H4 (cell line): ENCODE measurements at regions not wholly inside any gene's neighbourhood (a gene's known extent, or its start where the extent isn't known, plus 50 kb on each side); places are given as distances from the start of the nearest gene placed in this dataset.
"Not testable (repeated sequence)": the region's sequence is repeated elsewhere in the genome, so short reads cannot be mapped to it uniquely, and the experiment has no call there.

Experiments used
- DNase-seq: peaks from one replicate; pipeline ENCODE4 v3.0.0-alpha.2; 2015; ENCODE audit warnings: low spot score

- no peak for DNase-seq
Observed at GRCh38 chr12:34190054-34190453, 167.8 kb downstream of the ALG10 start.

GRCh38 chr12:34198924-34199323, 176.6 kb downstream of the ALG10 start:
- no peak for DNase-seq

- no peak for DNase-seq
Observed at GRCh38 chr12:34203866-34204620, 181.7 kb downstream of the ALG10 start.

DNA sequence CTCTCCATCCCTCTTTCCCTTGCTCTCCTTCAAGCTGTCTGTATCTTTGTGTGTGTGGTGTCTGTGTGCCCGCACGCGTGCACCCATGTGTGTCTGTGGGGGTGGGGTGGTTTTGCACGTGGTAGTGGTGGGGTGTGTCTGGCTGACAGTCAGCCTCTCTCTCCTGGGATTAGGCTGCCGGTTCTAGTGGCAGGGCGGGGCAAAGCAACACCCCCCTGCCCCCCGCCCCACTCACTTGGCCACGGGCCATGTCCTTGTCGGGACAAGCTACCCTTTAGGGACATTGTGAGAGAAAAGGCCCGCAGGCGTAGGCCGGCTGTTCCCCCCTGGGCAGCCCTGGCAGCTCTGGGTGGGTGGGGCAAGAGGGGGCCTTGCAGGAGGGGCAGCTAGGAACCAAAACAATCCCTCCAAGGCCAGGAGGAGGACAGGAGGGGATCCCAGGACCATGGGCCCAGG, 182.6 kb downstream of the ALG10 start:
- DNase-seq = no peak

DNA sequence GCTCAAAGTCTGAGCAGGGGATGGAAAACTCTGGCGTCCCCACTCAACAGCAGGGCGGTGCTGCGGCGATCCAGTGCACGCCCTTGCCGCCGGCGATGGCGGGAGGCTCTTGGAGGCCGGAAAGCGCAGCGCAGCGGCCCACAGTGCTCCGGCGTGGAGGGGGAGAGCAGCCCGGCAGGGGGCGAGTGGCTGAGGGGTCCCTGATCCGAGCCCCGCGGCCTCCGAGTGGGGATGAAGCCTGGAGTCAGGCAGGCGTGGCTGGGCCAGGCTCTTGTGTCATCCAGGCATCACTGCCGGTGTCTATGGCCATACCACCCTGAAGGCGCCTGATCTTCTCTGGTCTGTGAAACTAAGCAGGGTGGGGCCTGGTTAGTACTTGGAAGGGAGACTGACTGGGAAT, 183.1 kb downstream of the ALG10 start:
- DNase-seq = no peak

GRCh38 chr12:34206061-34206785, 183.9 kb downstream of the ALG10 start:
- DNase-seq = no peak

- DNase-seq = no peak
Observed at GRCh38 chr12:34207858-34208257, 185.6 kb downstream of the ALG10 start.

DNA sequence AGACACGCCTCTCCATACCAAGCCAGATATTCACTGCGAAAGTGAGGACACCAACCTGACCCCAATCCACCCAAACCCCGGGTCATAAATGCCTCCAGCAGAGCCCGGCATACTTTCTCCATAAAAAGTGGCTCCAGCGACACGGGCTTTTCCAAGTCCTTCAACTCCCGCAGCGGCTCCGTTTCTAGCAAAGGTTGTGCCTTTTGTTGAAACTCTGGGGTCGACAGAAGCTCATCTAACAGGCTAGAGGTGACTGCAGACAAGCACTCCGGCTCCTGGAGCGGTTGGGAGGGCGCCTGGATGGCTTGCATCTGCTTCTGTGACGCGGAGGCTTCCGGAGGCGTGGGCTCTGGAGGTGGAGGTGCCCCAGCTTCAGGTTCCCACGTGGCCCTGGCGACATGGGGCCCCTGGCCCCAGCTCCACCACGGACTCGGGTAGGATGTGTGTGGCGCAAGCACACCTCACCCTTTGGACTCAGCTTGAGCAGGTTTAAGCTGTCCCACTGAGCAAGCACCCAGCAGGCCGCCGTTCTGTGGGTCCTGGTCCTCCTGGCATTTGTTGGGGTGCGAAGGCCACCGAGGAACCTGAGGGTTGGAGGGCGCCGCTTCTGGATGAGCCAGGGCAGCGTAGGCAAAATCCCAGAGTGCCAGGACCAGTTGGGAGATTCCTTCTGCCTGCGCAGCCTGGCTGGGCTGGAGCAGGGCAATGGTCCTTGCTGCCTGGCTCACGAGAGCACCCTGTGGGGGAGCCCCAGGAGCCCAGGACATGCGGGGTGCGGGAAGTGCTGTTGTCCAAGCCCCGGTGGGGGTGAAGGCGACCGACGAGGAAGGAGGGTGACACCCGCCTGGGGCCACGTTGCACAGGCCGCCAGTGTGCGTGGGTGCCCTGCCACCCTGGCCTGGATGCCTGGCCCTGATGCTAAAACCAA, 186.3 kb downstream of the ALG10 start:
- no peak for DNase-seq

GRCh38 chr12:34209259-34209835, 187.1 kb downstream of the ALG10 start:
- no peak for DNase-seq

- DNase-seq = no peak
Observed at GRCh38 chr12:34210183-34210582, 187.9 kb downstream of the ALG10 start.

GRCh38 chr12:34210689-34211530, 188.6 kb downstream of the ALG10 start:
- DNase-seq = no peak

DNA sequence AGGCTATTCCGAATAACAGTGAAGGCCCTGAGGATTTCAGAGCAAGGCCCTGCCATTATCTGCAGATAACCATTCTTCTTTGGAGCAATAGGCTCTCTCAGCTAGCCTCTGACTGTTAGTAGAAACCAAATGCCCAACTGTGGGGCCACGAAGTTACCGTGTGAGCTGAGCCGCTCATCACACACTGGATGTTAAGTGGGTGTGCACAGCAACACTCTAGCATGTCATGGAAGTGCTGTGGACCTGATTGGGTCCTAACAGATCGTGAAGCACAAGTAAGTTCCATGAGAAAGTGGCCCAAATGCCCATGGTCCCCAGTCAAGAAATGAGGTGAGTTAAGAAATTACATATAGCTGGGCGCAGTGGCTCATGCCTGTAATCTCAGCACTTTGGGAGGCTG, 190.4 kb downstream of the ALG10 start:
- no peak for DNase-seq

DNA sequence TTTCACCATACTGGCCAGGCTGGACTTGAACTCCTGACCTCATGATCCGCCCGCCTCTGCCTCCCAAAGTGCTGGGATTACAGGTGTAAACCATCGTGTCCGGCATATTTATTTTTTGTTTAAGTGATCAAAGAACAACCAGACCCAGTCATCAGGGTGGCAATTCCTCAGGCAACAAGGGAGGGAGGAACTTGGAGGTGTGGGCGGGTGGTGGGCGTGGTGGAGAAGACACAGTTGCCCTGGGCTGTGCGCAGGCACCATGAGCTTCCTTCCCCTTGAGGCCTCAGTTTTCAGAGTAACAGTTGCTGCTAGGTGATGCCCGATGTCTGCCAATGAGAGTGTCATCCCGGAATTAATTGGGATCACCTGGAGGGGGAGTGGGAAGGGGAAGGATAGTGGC, 191.7 kb downstream of the ALG10 start:
- no peak for DNase-seq

DNA sequence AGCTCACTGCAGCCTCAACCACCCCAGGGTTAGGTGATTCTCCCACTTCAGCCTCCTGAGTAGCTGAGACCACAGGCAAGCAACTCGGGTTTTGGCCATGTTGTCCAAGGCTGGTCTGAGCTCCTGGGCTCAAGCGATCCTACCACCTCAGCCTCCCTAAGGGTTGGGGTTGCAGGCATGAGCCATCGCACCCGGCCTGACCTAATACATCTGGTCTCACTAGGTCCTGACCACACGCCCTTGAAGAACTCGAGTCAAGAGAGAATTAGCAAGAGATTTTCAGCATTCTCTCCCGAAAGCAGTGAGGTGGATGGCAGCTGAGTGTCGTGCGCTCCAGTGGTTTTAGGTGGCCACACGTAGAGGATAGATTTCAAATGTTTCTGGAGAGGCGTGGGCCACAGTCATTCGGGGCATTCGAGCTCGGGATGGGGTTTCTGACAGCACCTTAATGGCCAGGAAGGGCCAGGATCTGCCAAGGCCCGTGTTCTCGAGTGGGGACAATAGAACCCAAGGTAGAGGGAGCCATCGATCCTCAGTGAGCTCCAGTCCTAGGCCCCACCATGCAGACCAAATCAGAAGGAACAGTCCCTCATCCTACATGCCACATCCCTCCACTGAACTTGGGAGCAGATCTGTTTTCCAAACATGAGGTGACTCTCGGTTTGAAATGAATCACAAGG, 193.1 kb downstream of the ALG10 start:
- DNase-seq = no peak

DNA sequence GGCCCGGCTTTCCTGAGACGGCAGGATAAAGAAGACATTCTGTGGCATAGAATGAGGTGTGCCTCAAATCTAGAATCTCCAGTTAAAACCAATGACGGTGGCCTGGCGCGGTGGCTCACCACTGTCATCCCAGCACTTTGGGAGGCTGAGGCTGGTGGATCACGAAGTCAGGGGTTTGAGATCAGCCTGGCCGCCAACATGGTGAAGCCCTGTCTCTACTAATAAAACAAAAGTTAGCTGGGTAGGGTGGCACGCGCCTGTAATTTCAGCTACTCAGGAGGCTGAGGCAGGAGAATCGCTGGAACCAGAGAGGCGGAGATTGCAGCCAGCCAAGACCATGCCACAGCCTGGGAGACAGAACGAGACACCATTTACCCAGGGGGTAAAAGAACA, 193.6 kb downstream of the ALG10 start:
- no peak for DNase-seq

GRCh38 chr12:34217660-34218059, 195.4 kb downstream of the ALG10 start:
- no peak for DNase-seq

GRCh38 chr12:34218193-34219045, 196.1 kb downstream of the ALG10 start:
- peak; percentile 25 for DNase-seq

GRCh38 chr12:34219046-34219770, 196.9 kb downstream of the ALG10 start:
- DNase-seq = no peak

DNA sequence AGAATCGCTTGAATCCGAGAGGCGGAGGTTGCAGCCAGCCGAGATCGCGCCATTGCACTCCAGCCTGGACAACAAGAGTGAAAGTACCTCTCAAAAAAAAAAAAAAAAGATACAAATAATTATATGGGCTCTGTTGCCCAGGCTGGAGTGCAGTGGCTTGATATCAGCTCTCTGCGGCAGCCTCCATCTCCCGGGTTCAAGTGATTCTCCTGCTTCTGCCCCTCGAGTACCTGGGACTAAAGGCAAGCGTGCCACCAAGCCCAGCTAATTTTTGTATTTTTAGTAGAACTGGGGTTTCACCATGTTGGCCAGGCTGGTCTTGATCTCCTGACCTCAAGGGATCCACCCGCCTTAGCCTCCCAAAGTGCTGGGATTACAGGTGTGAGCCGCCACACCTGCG, 197.8 kb downstream of the ALG10 start:
- not testable (repeated sequence) for DNase-seq
